HPDE6-E6E7 (cell line): ENCODE measurements at regions not wholly inside any gene's neighbourhood (a gene's known extent, or its start where the extent isn't known, plus 50 kb on each side); places are given as distances from the start of the nearest gene placed in this dataset.
"Not testable (repeated sequence)": the region's sequence is repeated elsewhere in the genome, so short reads cannot be mapped to it uniquely, and the experiment has no call there.

ENCODE experiments used
- DNase-seq: peaks from one replicate; pipeline ENCODE4 v3.0.0; 2011; ENCODE audit warnings: missing footprints; ENCODE audit errors: extremely low spot score

GRCh38 chr13:56378566-56378965 lies 762.2 kb upstream of the PRR20A start:
- DNase-seq, result no peak

GRCh38 chr13:56393549-56393948 lies 747.2 kb upstream of the PRR20A start:
- DNase-seq, result no peak

- DNase-seq, result no peak
Measured at GRCh38 chr13:56396318-56396717, 744.4 kb upstream of the PRR20A start.

- DNase-seq, result no peak
Measured at GRCh38 chr13:56400774-56401173, 739.9 kb upstream of the PRR20A start.

GRCh38 chr13:56412856-56413255 lies 727.9 kb upstream of the PRR20A start:
- DNase-seq, result no peak

- peak; percentile 36 for DNase-seq
Measured at GRCh38 chr13:56424246-56424645, 716.5 kb upstream of the PRR20A start.

GRCh38 chr13:56457535-56458190 lies 683.1 kb upstream of the PRR20A start:
- DNase-seq, result no peak

- no peak for DNase-seq
Measured at GRCh38 chr13:56459286-56459685, 681.4 kb upstream of the PRR20A start.

GRCh38 chr13:56501750-56502149 lies 639.0 kb upstream of the PRR20A start:
- DNase-seq, result no peak

GRCh38 chr13:56510836-56511235 lies 629.9 kb upstream of the PRR20A start:
- no peak for DNase-seq

- DNase-seq, result not testable (repeated sequence)
Measured at GRCh38 chr13:56512336-56512735, 628.4 kb upstream of the PRR20A start.

GRCh38 chr13:56515441-56515840 lies 625.3 kb upstream of the PRR20A start:
- no peak for DNase-seq

GRCh38 chr13:56528040-56528790 lies 612.5 kb upstream of the PRR20A start:
- no peak for DNase-seq

GRCh38 chr13:56530096-56530495 lies 610.6 kb upstream of the PRR20A start:
- DNase-seq, result no peak

- DNase-seq, result not testable (repeated sequence)
Measured at GRCh38 chr13:56547921-56548320, 592.8 kb upstream of the PRR20A start.

- no peak for DNase-seq
Measured at GRCh38 chr13:56558698-56559320, 581.9 kb upstream of the PRR20A start.

- DNase-seq, result peak; percentile 13
Measured at GRCh38 chr13:56561327-56561726, 579.4 kb upstream of the PRR20A start.

- no peak for DNase-seq
Measured at GRCh38 chr13:56563663-56564062, 577.1 kb upstream of the PRR20A start.

GRCh38 chr13:56586976-56587375 lies 553.7 kb upstream of the PRR20A start:
- DNase-seq, result no peak

- no peak for DNase-seq
Measured at GRCh38 chr13:56615572-56615971, 525.1 kb upstream of the PRR20A start.

- no peak for DNase-seq
Measured at GRCh38 chr13:56622840-56623239, 517.9 kb upstream of the PRR20A start.

- not testable (repeated sequence) for DNase-seq
Measured at GRCh38 chr13:56628886-56629285, 511.8 kb upstream of the PRR20A start.

- DNase-seq, result not testable (repeated sequence)
Measured at GRCh38 chr13:56631060-56631459, 509.7 kb upstream of the PRR20A start.
